Neutrophil (primary cell): ENCODE measurements at regions not wholly inside any gene's neighbourhood (a gene's known extent, or its start where the extent isn't known, plus 50 kb on each side); places are given as distances from the start of the nearest gene placed in this dataset.
"Not testable (repeated sequence)": the region's sequence is repeated elsewhere in the genome, so short reads cannot be mapped to it uniquely, and the experiment has no call there.

Experiments
- H3K27ac ChIP-seq: fragments of 200-600 bp; sonication (generic); 2 replicates; pipeline ENCODE4 v1.5.1; 2016; ENCODE audit warnings: mild to moderate bottlenecking, moderate library complexity
- H3K27me3 ChIP-seq: fragments of 200-600 bp; sonication (generic); 2 replicates; pipeline ENCODE4 v1.6.0; 2016; ENCODE audit warnings: mild to moderate bottlenecking
- H3K36me3 ChIP-seq: fragments of 200-600 bp; sonication (generic); 2 replicates; pipeline ENCODE4 v1.5.1; 2017
- H3K4me1 ChIP-seq, 2 experiments: fragments of 200-600 bp in 1 of 2; sonication (generic) in 1 of 2; 1 replicate in 1 of 2; 2 replicates in 1 of 2; pipeline versions ENCODE4 v1.5.1 to v1.6.1; 2013 to 2016; ENCODE audit warnings: low read depth in 1 of 2, low read length in 1 of 2, mild to moderate bottlenecking in 1 of 2, moderate library complexity in 1 of 2; ENCODE audit not compliant: control insufficient read depth in 1 of 2, insufficient read depth in 1 of 2
- H3K4me3 ChIP-seq, 2 experiments: fragments of 200-600 bp in 1 of 2; sonication (generic) in 1 of 2; 1 replicate in 1 of 2; 2 replicates in 1 of 2; pipeline ENCODE4 v1.5.1; 2013 to 2016; ENCODE audit warnings: low read depth in 1 of 2, low read length in 1 of 2, mild to moderate bottlenecking in 1 of 2, moderate library complexity in 1 of 2
- H3K9me3 ChIP-seq: fragments of 200-600 bp; sonication (generic); 2 replicates; pipeline ENCODE4 v1.5.1; 2016
- TF ChIP-seq, protein P1 (sequence below): fragments of 200-600 bp; sonication (generic); IDR thresholded peaks from 2 replicates; pipeline ENCODE4 v1.5.1; 2016; ENCODE audit warnings: antibody characterized with exemption

DNA sequence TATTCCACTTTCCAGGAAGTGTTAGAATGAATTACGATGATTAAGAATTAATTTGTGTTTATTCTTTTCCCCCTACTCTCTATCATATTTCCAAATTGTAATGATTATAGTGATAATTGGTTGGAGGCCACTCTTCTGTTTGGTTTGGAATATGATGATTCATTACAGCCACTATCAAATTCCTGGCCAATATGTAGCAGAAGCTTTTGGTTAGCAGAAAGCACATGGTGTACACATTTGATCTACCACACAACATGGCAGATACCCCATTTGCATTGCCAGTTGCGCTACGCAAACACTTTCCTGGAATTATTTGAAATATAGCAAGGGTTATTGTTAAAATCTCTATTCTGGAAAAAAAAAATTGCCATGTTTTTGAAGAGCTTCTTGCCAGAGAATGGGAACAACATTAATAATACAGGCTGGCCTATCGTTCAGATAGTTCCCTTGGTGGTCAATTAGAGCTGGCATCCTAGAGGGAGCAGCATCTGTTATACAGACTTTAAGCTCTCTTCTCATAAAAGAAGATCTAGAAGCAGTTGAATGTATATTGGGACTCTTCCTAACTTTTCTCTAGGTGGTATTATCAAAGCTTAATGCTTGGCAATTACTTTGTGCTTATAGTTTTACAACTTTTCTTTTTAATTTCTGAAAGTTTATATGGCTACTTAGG lies 455.0 kb upstream of the ACTBL2 start:
- H3K9me3 ChIP-seq = no peaks in the 10 kb centered on the region
- H3K4me3 ChIP-seq = no peak overlapping the region
- no peaks in the 10 kb centered on the region for H3K27me3 ChIP-seq
- no peak overlapping the region for H3K27ac ChIP-seq
- TF ChIP-seq, protein P1, sequence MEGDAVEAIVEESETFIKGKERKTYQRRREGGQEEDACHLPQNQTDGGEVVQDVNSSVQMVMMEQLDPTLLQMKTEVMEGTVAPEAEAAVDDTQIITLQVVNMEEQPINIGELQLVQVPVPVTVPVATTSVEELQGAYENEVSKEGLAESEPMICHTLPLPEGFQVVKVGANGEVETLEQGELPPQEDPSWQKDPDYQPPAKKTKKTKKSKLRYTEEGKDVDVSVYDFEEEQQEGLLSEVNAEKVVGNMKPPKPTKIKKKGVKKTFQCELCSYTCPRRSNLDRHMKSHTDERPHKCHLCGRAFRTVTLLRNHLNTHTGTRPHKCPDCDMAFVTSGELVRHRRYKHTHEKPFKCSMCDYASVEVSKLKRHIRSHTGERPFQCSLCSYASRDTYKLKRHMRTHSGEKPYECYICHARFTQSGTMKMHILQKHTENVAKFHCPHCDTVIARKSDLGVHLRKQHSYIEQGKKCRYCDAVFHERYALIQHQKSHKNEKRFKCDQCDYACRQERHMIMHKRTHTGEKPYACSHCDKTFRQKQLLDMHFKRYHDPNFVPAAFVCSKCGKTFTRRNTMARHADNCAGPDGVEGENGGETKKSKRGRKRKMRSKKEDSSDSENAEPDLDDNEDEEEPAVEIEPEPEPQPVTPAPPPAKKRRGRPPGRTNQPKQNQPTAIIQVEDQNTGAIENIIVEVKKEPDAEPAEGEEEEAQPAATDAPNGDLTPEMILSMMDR = no peak
- no peaks in the 10 kb centered on the region for H3K36me3 ChIP-seq
- H3K4me1 ChIP-seq = no peaks in the 10 kb centered on the region

GRCh38 chr5:57937025-57937424 lies 454.4 kb upstream of the ACTBL2 start:
- TF ChIP-seq, protein P1 = no peak
- H3K36me3 ChIP-seq = no peaks in the 10 kb centered on the region
- H3K27ac ChIP-seq = no peak overlapping the region
- no peaks in the 10 kb centered on the region for H3K4me1 ChIP-seq
- no peaks in the 10 kb centered on the region for H3K27me3 ChIP-seq
- no peak overlapping the region for H3K4me3 ChIP-seq
- no peaks in the 10 kb centered on the region for H3K9me3 ChIP-seq

DNA sequence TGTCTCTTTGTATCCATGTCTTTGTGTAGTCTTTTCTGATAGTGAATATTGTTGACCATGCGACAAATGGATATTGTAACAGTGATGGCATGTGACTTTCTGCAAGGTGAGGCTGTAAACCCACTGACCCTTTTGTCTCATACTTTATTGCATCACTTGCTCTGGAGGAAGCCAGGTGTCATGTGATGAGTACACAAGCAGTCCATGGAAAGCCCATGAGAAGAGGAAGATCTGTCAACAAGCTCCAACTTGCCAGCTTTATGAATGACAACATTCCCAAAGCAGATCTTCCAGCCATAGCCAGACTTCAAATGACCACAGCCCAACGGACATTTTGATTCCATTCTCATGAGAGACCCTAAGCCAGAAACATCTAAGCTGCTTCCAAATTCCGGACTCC lies 450.1 kb upstream of the ACTBL2 start:
- TF ChIP-seq, protein P1 = no peak
- H3K27me3 ChIP-seq = no peaks in the 10 kb centered on the region
- H3K27ac ChIP-seq = no peak overlapping the region
- H3K9me3 ChIP-seq = no peaks in the 10 kb centered on the region
- H3K36me3 ChIP-seq = no peaks in the 10 kb centered on the region
- H3K4me1 ChIP-seq = no peaks in the 10 kb centered on the region
- H3K4me3 ChIP-seq = no peak overlapping the region

DNA sequence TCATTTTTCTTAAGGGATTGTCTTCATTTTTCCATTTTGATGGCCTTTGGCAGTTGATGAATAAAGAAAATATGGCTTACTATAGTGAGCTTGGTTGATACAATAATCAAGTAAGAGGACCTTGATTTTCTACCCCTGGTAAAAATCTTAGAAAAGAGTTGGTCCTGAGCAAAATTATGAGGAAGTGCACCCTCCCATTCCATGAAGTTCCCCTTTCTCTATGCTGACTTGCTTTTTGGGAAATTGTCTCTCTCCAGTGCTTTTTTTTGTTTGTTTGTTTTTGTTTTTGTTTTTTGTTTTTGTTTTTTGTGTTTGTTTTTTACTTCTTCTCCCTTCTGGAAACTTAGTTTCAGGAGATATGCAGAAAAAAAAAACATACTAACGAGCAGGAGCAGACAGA lies 449.2 kb upstream of the ACTBL2 start:
- Histone ChIP-seq H3K9me3 (no peaks in the 10 kb centered on the region), H3K27me3 (no peaks in the 10 kb centered on the region), H3K4me3 (no peak overlapping the region), H3K4me1 (no peaks in the 10 kb centered on the region), H3K36me3 (no peaks in the 10 kb centered on the region), H3K27ac (no peak overlapping the region)
- TF ChIP-seq, protein P1 = no peak

GRCh38 chr5:57931352-57931751 lies 448.7 kb upstream of the ACTBL2 start:
- Histone ChIP-seq H3K4me3 (no peak overlapping the region), H3K36me3 (no peaks in the 10 kb centered on the region), H3K27ac (no peak overlapping the region), H3K27me3 (no peaks in the 10 kb centered on the region), H3K9me3 (no peaks in the 10 kb centered on the region), H3K4me1 (no peaks in the 10 kb centered on the region)
- TF ChIP-seq, protein P1 = no peak

DNA sequence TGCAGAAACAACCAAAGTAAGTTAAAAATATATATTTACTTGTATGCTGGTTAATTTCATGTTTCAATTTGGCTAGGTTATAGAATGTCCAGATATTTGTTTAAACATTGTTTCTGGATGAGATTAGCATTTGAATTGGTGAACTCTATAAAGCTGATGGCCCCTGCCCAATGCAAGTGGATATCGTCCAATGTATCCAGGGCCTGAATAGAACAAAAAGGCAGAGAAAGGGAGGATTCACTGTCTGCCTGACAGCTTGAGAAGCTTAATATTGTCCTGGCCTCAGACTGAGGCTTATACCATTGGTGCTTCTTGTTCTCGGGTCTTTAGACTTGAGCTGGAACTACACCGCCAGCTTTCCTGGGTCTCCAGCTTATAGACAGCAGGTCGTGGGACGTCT lies 446.7 kb upstream of the ACTBL2 start:
- TF ChIP-seq, protein P1 = no peak
- no peak overlapping the region for H3K4me3 ChIP-seq
- H3K27me3 ChIP-seq = no peaks in the 10 kb centered on the region
- no peaks in the 10 kb centered on the region for H3K9me3 ChIP-seq
- H3K4me1 ChIP-seq = no peaks in the 10 kb centered on the region
- H3K27ac ChIP-seq = no peak overlapping the region
- H3K36me3 ChIP-seq = no peaks in the 10 kb centered on the region

- not testable (repeated sequence) for H3K4me1 ChIP-seq, H3K27me3 ChIP-seq, H3K9me3 ChIP-seq
Measured at GRCh38 chr5:57923094-57923493, 440.5 kb upstream of the ACTBL2 start.

More at GRCh38 chr5:57923094-57923493, 440.5 kb upstream of the ACTBL2 start:
- not testable (repeated sequence) for H3K27ac ChIP-seq, H3K36me3 ChIP-seq, H3K4me3 ChIP-seq
